HCT116 (cell line): ENCODE measurements at regions not wholly inside any gene's neighbourhood (a gene's known extent, or its start where the extent isn't known, plus 50 kb on each side); places are given as distances from the start of the nearest gene placed in this dataset.

ENCODE experiments used
- ATAC-seq: fragments of 200-7000 bp; cut with Tn5 transposase; 2 replicates; pipeline ENCODE4 v1.9.1; 2020; ENCODE audit warnings: mild to moderate bottlenecking, moderate library complexity
- BruUV-seq: library from RNA; stranded (reverse); fragments of 400-500 nt; replicated peaks from 2 replicates; lab custom pipeline; 2021; lab: Mats Ljungman, UMichigan
- CTCF ChIA-PET: fragments of 300-600 bp; sonication (Branson Sonifier 250); formaldehyde crosslinking; loops from one replicate; lab custom pipeline; 2021; ENCODE audit warnings: antibody characterized with exemption; lab: Charles Lee
- POLR2A ChIA-PET: fragments of 300-600, 350-600 bp; sonication (Branson Sonifier 250); formaldehyde crosslinking; loops from one replicate; lab custom pipeline; 2021; ENCODE audit warnings: antibody characterized with exemption; lab: Charles Lee
- RAD21 ChIA-PET, 2 experiments: fragments of 300-600 bp; sonication (Branson Sonifier 250); formaldehyde crosslinking; loops; one replicate each; lab custom pipeline; 2023; ENCODE audit warnings: low total read pairs in 2 of 2; ENCODE audit not compliant: uncharacterized antibody in 2 of 2, unreplicated experiment in 2 of 2, low non-redundant PET in 1 of 2; lab: Charles Lee
- DNase-seq: peaks from one replicate; pipeline ENCODE4 v3.0.0-alpha.2; 2010; ENCODE audit warnings: low read depth, low spot score
- H2AFZ ChIP-seq: fragments of 200-600 bp; shearing (Covaris generic), sonication (generic); 2 replicates; pipeline ENCODE4 v1.6.1; 2017; ENCODE audit warnings: low read depth, mixed run types, mixed read lengths, antibody characterized with exemption, low read length; ENCODE audit not compliant: poor library complexity, severe bottlenecking
- H3K27ac ChIP-seq: 2 replicates; pipeline ENCODE4 v1.5.1; 2012; ENCODE audit warnings: low read depth, low read length
- H3K27me3 ChIP-seq: fragments of 200-600 bp; sonication (generic); 2 replicates; pipeline ENCODE4 v1.6.1; 2016; ENCODE audit warnings: mixed run types, low read length, mixed read lengths; ENCODE audit not compliant: insufficient read depth
- H3K36me3 ChIP-seq, 2 experiments: fragments of 200-500 bp in 1 of 2; fragments of 200-600 bp in 1 of 2; sonication (Bioruptor generic) in 1 of 2; sonication (generic) in 1 of 2; 2 replicates each; pipeline versions ENCODE4 v1.5.1 to v1.6.1; 2014 to 2016; ENCODE audit warnings: low read length in 2 of 2, inconsistent platforms in 1 of 2, mixed read lengths in 1 of 2, mixed run types in 1 of 2; ENCODE audit not compliant: insufficient read depth in 2 of 2, control insufficient read depth in 1 of 2
- H3K4me1 ChIP-seq, 2 experiments: fragments of 200-600 bp in 1 of 2; sonication (generic) in 1 of 2; 2 replicates each; pipeline versions ENCODE4 v1.5.1 to v1.6.1; 2012 to 2017; ENCODE audit warnings: low read length in 2 of 2, inconsistent platforms in 1 of 2, mild to moderate bottlenecking in 1 of 2, mixed read lengths in 1 of 2, mixed run types in 1 of 2, moderate library complexity in 1 of 2; ENCODE audit not compliant: insufficient read depth in 2 of 2, control insufficient read depth in 1 of 2
- H3K4me2 ChIP-seq: fragments of 200-600 bp; sonication (generic); 2 replicates; pipeline ENCODE4 v1.6.1; 2017; ENCODE audit warnings: mixed run types, low read length, mixed read lengths
- H3K4me3 ChIP-seq, 2 experiments: fragments of 200-600 bp in 1 of 2; sonication (generic) in 1 of 2; replicated peaks in 1 of 2; 2 replicates each; pipeline ENCODE4 v1.5.1; 2011 to 2016; ENCODE audit warnings: low read length in 2 of 2, control low read depth in 1 of 2, low read depth in 1 of 2, mild to moderate bottlenecking in 1 of 2, mixed read lengths in 1 of 2, mixed run types in 1 of 2
- H3K79me2 ChIP-seq: fragments of 200-600 bp; sonication (generic); 2 replicates; pipeline ENCODE4 v1.6.1; 2017; ENCODE audit warnings: mild to moderate bottlenecking, mixed run types, low read length, moderate library complexity, mixed read lengths; ENCODE audit not compliant: insufficient read depth
- H3K9ac ChIP-seq: fragments of 200-600 bp; sonication (generic); 2 replicates; pipeline ENCODE4 v1.6.1; 2016; ENCODE audit warnings: low read length, mixed read lengths
- H3K9me2 ChIP-seq: fragments of 200-600 bp; sonication (generic), shearing (Covaris generic); 2 replicates; pipeline ENCODE4 v1.6.1; 2017; ENCODE audit warnings: mixed run types, mild to moderate bottlenecking, moderate library complexity; ENCODE audit not compliant: insufficient read depth
- H3K9me3 ChIP-seq, 2 experiments: fragments of 200-500 bp in 1 of 2; fragments of 200-600 bp in 1 of 2; sonication (Bioruptor generic) in 1 of 2; sonication (generic) in 1 of 2; 2 replicates each; pipeline ENCODE4 v1.6.1; 2014 to 2017; ENCODE audit warnings: low read length in 2 of 2, mixed read lengths in 2 of 2, inconsistent platforms in 1 of 2, low read depth in 1 of 2, mild to moderate bottlenecking in 1 of 2, mixed run types in 1 of 2, moderate library complexity in 1 of 2; ENCODE audit not compliant: control insufficient read depth in 1 of 2, insufficient read depth in 1 of 2
- H4K20me1 ChIP-seq: fragments of 200-600 bp; sonication (generic), shearing (Covaris generic); 2 replicates; pipeline ENCODE4 v1.6.1; 2017; ENCODE audit warnings: mixed run types, mild to moderate bottlenecking, moderate library complexity; ENCODE audit not compliant: insufficient read depth
- CBX3 ChIP-seq: IDR thresholded peaks from 2 replicates; pipeline ENCODE4 v1.6.1; 2012; ENCODE audit warnings: low read depth
- CEBPB ChIP-seq: IDR thresholded peaks from 2 replicates; pipeline ENCODE4 v1.6.1; 2012; ENCODE audit warnings: low read depth
- EGR1 ChIP-seq: IDR thresholded peaks from 2 replicates; pipeline ENCODE4 v1.6.1; 2012; ENCODE audit warnings: low read depth
- ELF1 ChIP-seq: IDR thresholded peaks from 2 replicates; pipeline ENCODE4 v1.6.1; 2012; ENCODE audit warnings: low read depth, borderline replicate concordance
- EZH2phosphoT487 ChIP-seq: fragments of 200-600 bp; IDR thresholded peaks from 2 replicates; pipeline ENCODE4 v1.6.1; 2018; ENCODE audit warnings: antibody characterized with exemption, borderline replicate concordance
- JUND ChIP-seq: IDR thresholded peaks from 2 replicates; pipeline ENCODE4 v1.6.1; 2012
- POLR2A ChIP-seq: IDR thresholded peaks from 2 replicates; pipeline ENCODE4 v1.7.0; 2011; ENCODE audit warnings: borderline replicate concordance; ENCODE audit not compliant: insufficient read depth, insufficient read length; ENCODE audit errors: extremely low read depth
- POLR2AphosphoS5 ChIP-seq: IDR thresholded peaks from 2 replicates; pipeline ENCODE4 v1.6.1; 2011; ENCODE audit warnings: mild to moderate bottlenecking, low read depth, low read length, moderate library complexity
- RAD21 ChIP-seq: IDR thresholded peaks from 2 replicates; pipeline ENCODE4 v1.6.1; 2012; ENCODE audit warnings: low read depth, mild to moderate bottlenecking
- REST ChIP-seq: IDR thresholded peaks from 2 replicates; pipeline ENCODE4 v1.6.1; 2012; ENCODE audit warnings: low read depth
- SIN3A ChIP-seq: IDR thresholded peaks from 2 replicates; pipeline ENCODE4 v1.6.1; 2012; ENCODE audit warnings: low read depth
- SP1 ChIP-seq: IDR thresholded peaks from 2 replicates; pipeline ENCODE4 v1.6.1; 2012; ENCODE audit warnings: low read depth
- TCF7L2 ChIP-seq: IDR thresholded peaks from 2 replicates; pipeline ENCODE4 v1.7.0; 2011; ENCODE audit warnings: borderline replicate concordance, inconsistent platforms; ENCODE audit not compliant: insufficient read depth, insufficient read length; ENCODE audit errors: extremely low read depth
- YY1 ChIP-seq: IDR thresholded peaks from 2 replicates; pipeline ENCODE4 v1.6.1; 2011; ENCODE audit warnings: low read length, low read depth, moderate library complexity, mild to moderate bottlenecking; ENCODE audit not compliant: insufficient replicate concordance; ENCODE audit errors: extremely low read depth
- ZFX ChIP-seq: fragments of 450-650 bp; IDR thresholded peaks from 2 replicates; pipeline ENCODE4 v1.6.1; 2017
- intact Hi-C: fragments of 100-400 bp; cut with micrococcal nuclease; formaldehyde crosslinking; loops from 2 replicates; pipeline ENCODE4 v1.10.0; 2022
- TF ChIP-seq, protein P1 (sequence below): IDR thresholded peaks from 2 replicates; pipeline ENCODE4 v1.6.1; 2012
- TF ChIP-seq, protein P2 (sequence below): IDR thresholded peaks from 2 replicates; pipeline ENCODE4 v1.6.1; 2012
- TF ChIP-seq, protein P3 (sequence below): IDR thresholded peaks from 2 replicates; pipeline ENCODE4 v1.6.1; 2011; ENCODE audit warnings: mild to moderate bottlenecking, low read length, moderate library complexity; ENCODE audit not compliant: insufficient replicate concordance; ENCODE audit errors: extremely low read depth

- DNase-seq (no peak), ATAC-seq (no peak)
- H3K9me2 ChIP-seq, result no peaks in the 10 kb centered on the region
- H3K9me3 ChIP-seq, result no peaks in the 10 kb centered on the region
- intact Hi-C loops, result no loop called here
- H3K4me2 ChIP-seq, result no peak overlapping the region
- no peak overlapping the region for H2AFZ ChIP-seq
- BruUV-seq, result no TSS peak
- TF ChIP-seq, protein P1, sequence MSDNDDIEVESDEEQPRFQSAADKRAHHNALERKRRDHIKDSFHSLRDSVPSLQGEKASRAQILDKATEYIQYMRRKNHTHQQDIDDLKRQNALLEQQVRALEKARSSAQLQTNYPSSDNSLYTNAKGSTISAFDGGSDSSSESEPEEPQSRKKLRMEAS, result no peak
- TF ChIP-seq EZH2phosphoT487, result no peak
- no peak for TF ChIP-seq CEBPB
- no peak for TF ChIP-seq CBX3
- no peak for TF ChIP-seq SP1
- TF ChIP-seq EGR1, result no peak
- TF ChIP-seq, protein P2, sequence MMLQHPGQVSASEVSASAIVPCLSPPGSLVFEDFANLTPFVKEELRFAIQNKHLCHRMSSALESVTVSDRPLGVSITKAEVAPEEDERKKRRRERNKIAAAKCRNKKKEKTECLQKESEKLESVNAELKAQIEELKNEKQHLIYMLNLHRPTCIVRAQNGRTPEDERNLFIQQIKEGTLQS, result no peak
- TF ChIP-seq ZFX, result no peak
- TF ChIP-seq REST, result no peak
- no peak for TF ChIP-seq POLR2AphosphoS5
- no peak for TF ChIP-seq TCF7L2
- no peak for TF ChIP-seq RAD21
- TF ChIP-seq SIN3A, result no peak
- TF ChIP-seq ELF1, result no peak
- no peak for TF ChIP-seq YY1
- TF ChIP-seq, protein P3, sequence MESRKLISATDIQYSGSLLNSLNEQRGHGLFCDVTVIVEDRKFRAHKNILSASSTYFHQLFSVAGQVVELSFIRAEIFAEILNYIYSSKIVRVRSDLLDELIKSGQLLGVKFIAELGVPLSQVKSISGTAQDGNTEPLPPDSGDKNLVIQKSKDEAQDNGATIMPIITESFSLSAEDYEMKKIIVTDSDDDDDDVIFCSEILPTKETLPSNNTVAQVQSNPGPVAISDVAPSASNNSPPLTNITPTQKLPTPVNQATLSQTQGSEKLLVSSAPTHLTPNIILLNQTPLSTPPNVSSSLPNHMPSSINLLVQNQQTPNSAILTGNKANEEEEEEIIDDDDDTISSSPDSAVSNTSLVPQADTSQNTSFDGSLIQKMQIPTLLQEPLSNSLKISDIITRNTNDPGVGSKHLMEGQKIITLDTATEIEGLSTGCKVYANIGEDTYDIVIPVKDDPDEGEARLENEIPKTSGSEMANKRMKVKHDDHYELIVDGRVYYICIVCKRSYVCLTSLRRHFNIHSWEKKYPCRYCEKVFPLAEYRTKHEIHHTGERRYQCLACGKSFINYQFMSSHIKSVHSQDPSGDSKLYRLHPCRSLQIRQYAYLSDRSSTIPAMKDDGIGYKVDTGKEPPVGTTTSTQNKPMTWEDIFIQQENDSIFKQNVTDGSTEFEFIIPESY, result no peak
- TF ChIP-seq POLR2A, result no peak
- TF ChIP-seq JUND, result no peak
- no peak overlapping the region for H3K27ac ChIP-seq
- CTCF ChIA-PET, result no interaction called here
- RAD21 ChIA-PET, result no interaction called here
- no peak overlapping the region for H3K9ac ChIP-seq
- H3K27me3 ChIP-seq, result 0 out of 2 replicates have a peak, but pooled peaks cover 6% of the 10 kb centered on the region
- H3K4me3 ChIP-seq, result no peak overlapping the region
- no peaks in the 10 kb centered on the region for H3K4me1 ChIP-seq
- no peaks in the 10 kb centered on the region for H3K79me2 ChIP-seq
- H4K20me1 ChIP-seq, result no peaks in the 10 kb centered on the region
- no peaks in the 10 kb centered on the region for H3K36me3 ChIP-seq
- POLR2A ChIA-PET, result no interaction called here
Observed at GRCh38 chr20:20955892-20956291, 150.3 kb downstream of the LINC00237 start.
